AG04450 (cell line): ENCODE measurements at regions not wholly inside any gene's neighbourhood (a gene's known extent, or its start where the extent isn't known, plus 50 kb on each side); places are given as distances from the start of the nearest gene placed in this dataset.

ENCODE experiments used
- CTCF ChIA-PET: fragments of 300-600, 350-600 bp; formaldehyde crosslinking; extraction: SDS; loops from one replicate; lab custom pipeline; 2022; ENCODE audit warnings: antibody characterized with exemption, inconsistent platforms; lab: Charles Lee
- POLR2A ChIA-PET: fragments of 350-600 bp; formaldehyde crosslinking; extraction: SDS; loops from one replicate; lab custom pipeline; 2021; ENCODE audit warnings: antibody characterized with exemption, inconsistent platforms; lab: Yijun Ruan, JAX
- DNase-seq: peaks from one replicate; pipeline ENCODE4 v3.0.0-alpha.2; 2011; ENCODE audit warnings: low read depth, low spot score
- H3K27ac ChIP-seq: one replicate; pipeline ENCODE4 v1.5.1; 2012; ENCODE audit warnings: low read depth, low read length, control low read depth
- H3K27me3 ChIP-seq: one replicate; pipeline ENCODE4 v1.6.0; 2012; ENCODE audit warnings: low read length; ENCODE audit not compliant: control insufficient read depth, insufficient read depth
- H3K4me3 ChIP-seq: 2 replicates; pipeline ENCODE4 v1.5.1; 2011; ENCODE audit warnings: mild to moderate bottlenecking, low read depth, low read length, control low read depth
- H3K9me3 ChIP-seq: 2 replicates; pipeline ENCODE4 v1.5.1; 2012; ENCODE audit warnings: low read length; ENCODE audit not compliant: control insufficient read depth, insufficient read depth
- CTCF ChIP-seq: IDR thresholded peaks from 2 replicates; pipeline ENCODE4 v1.5.1; 2011; ENCODE audit warnings: low read depth, low read length, control low read depth, inconsistent platforms

- Histone ChIP-seq H3K27ac (no peak overlapping the region), H3K27me3 (peaks cover 36% of the 10 kb centered on the region), H3K9me3 (no peaks in the 10 kb centered on the region; the same call in 1 of the 2 replicates), H3K4me3 (no peak overlapping the region)
- no peak for TF ChIP-seq CTCF
- CTCF ChIA-PET: interaction anchor here (0.9 to 5.0 kb wide), 10 partner anchors 8 to 889 kb away, joined by 3 to 55 read pairs (median 4); no protein-coding TSS in a partner anchor
- DNase-seq: no peak
- POLR2A ChIA-PET: no interaction called here
Measured at GRCh38 chr7:131691454-131692130, 135.2 kb upstream of the PODXL start.

DNA sequence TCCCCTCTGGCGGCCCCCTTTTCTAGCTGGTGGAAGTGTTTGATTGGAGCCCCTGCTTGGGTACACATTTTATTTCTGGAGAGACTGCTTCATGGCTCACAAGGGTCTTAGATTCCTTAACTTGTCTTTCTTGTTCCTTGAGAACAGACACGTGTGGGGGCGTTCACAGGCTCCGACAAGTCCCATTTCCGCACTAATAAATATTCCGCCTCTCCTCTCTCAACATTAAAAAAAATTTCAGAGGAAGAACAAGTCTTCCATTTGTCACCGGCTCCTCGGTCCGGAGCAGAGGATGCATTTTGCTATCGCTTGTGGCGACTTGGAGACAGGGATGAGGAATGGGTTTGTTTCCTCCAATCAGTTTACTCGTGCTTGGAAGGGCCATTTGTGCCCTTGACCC lies 134.0 kb upstream of the PODXL start:
- CTCF ChIA-PET: interaction anchor here (0.5 to 5.0 kb wide), 7 partner anchors 11 to 890 kb away, joined by 4 to 55 read pairs (median 8); no protein-coding TSS in a partner anchor
- TF ChIP-seq CTCF: no peak
- Histone ChIP-seq H3K9me3 (no peaks in the 10 kb centered on the region; the same call in 1 of the 2 replicates), H3K27me3 (peaks cover 36% of the 10 kb centered on the region), H3K27ac (no peak overlapping the region), H3K4me3 (no peak overlapping the region)
- DNase-seq: no peak
- POLR2A ChIA-PET: no interaction called here

DNA sequence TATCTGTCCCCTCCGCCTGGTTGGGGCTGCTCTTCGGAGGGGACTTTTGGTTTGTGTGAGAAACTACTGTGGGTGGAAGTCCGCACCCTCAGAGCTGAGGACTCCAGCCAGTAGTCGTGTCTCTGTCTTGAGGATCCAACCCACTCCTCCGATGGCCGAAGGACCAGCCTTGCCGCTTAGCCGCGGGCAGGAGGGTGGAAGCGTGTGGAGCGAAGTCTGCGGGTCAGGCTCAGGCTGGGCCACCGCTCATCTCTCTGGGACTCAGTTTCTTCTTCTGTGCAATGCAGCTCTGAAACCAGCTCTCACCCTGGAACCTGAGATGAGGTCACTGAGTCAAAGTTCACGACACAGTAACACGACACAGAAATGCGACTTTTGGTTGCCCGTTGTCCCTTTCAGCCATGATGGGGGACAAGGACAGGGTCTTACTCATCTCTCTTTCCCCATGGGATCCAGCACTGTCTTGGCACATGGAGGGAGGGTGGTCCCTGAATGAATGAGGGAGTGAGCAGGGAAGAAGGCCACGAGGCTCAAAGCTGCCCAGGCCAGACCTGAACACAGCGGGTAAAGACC lies 133.3 kb upstream of the PODXL start:
- ChIA-PET POLR2A (no interaction called here), CTCF (interaction anchor here (0.5 to 5.0 kb wide), 20 partner anchors 9 to 1655 kb away, joined by 3 to 55 read pairs (median 4); no protein-coding TSS in a partner anchor)
- no peak for TF ChIP-seq CTCF
- DNase-seq: no peak
- no peak overlapping the region for H3K27ac ChIP-seq
- H3K9me3 ChIP-seq: no peaks in the 10 kb centered on the region; the same call in 1 of the 2 replicates
- no peak overlapping the region for H3K4me3 ChIP-seq
- H3K27me3 ChIP-seq: peaks cover 36% of the 10 kb centered on the region

DNA sequence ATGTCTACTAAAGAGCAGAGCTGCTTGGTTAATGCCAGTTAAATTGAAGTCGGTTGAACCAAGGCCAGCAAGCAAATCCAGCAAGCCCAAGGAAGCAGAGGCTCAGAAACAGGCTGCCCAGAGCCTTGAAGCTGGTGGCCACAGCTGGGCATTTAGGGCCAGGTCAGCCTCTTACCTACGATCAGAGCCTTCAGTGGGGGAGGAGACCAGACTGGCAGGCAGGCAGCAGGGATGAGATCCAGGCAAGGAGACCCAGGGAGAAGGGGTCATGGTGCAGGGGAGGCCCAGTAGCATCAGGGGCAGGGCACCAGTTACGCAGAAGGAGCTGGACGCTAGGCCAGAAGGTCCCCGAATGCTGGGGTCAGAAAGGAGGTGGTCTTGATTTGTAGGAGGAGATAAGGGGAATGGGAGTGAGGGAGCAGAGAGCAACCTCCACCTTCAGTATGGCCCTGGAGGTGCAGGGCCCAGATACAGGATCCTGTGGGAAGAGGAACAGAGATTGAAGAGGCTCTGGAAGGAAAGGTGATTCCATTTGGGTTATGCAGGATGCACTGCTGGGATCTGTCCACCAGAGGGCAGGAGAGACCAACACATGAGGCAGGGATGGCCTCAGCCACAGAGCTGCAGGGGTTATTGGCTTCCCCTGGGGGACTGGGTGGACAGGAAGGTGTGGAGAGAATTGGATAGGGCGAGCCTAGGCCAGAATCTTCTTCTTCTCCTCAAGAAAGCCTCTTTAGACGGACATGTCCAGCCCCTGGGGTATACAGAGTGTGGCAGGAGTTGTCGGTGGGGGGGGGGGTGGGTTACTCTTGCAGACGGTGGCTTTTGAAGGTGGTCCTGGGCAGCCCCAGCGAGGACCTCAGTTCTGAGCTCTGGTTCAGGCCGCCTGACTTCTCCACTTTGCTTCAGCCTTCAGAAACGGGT lies 132.6 kb upstream of the PODXL start:
- ChIA-PET CTCF (interaction anchor here (0.6 to 5.0 kb wide), 20 partner anchors 8 to 1655 kb away, joined by 3 to 55 read pairs (median 4); no protein-coding TSS in a partner anchor), POLR2A (no interaction called here)
- Histone ChIP-seq H3K9me3 (no peaks in the 10 kb centered on the region; the same call in 1 of the 2 replicates), H3K27ac (no peak overlapping the region), H3K27me3 (peaks cover 31% of the 10 kb centered on the region), H3K4me3 (no peak overlapping the region)
- TF ChIP-seq CTCF: peak; percentile 95
- peak; percentile 6 for DNase-seq
